NT2/D1 (cell line): ENCODE measurements at regions not wholly inside any gene's neighbourhood (a gene's known extent, or its start where the extent isn't known, plus 50 kb on each side); places are given as distances from the start of the nearest gene placed in this dataset.
"Not testable (repeated sequence)": the region's sequence is repeated elsewhere in the genome, so short reads cannot be mapped to it uniquely, and the experiment has no call there.

ENCODE experiments used
- SUZ12 ChIP-seq: IDR thresholded peaks from 2 replicates; pipeline ENCODE4 v1.6.1; 2011; ENCODE audit not compliant: insufficient read length, insufficient read depth; ENCODE audit errors: extremely low read depth
- ZNF274 ChIP-seq: IDR thresholded peaks from 2 replicates; pipeline ENCODE4 v1.6.1; 2011; ENCODE audit warnings: mild to moderate bottlenecking, low read depth, low read length

DNA sequence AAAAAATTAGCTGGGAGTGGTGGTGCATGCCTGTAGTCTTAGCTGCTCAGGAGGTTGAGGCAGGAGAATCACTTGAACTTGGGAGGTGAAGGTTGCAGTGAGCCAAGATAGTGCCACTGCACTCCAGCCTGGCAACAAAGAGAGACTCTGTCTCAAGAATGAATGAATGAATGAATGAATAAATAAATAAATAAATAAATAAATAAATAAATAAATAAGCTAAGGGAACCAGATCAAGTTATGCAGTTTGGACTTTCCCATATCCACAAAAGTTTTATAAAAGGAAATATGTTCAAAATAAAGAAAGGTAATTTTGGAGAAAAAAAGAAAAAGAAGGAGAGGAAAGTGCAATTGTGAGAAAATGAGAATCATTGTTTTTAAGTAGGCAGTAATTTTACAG is 1414.1 kb upstream of the CDH18 start:
- TF ChIP-seq ZNF274, SUZ12: not testable (repeated sequence)
